Cardiac fibroblast (primary cell): ENCODE measurements at regions not wholly inside any gene's neighbourhood (a gene's known extent, or its start where the extent isn't known, plus 50 kb on each side); places are given as distances from the start of the nearest gene placed in this dataset.

Experiments
- DNase-seq, 2 donors: peaks; one replicate each; pipeline versions ENCODE4 v3.0.0 to v3.0.0-alpha.2; 2010; ENCODE audit warnings: low read depth in 2 of 2
- H3K4me3 ChIP-seq, 2 donors: replicated peaks in 1 of 2; 1 replicate in 1 of 2; 2 replicates in 1 of 2; pipeline ENCODE4 v1.5.1; 2011; ENCODE audit warnings: low read depth in 2 of 2, low read length in 2 of 2, mild to moderate bottlenecking in 2 of 2, moderate library complexity in 1 of 2
- CTCF ChIP-seq: IDR thresholded peaks from one replicate; pipeline ENCODE4 v1.5.1; 2011; ENCODE audit warnings: low read depth, mild to moderate bottlenecking, low read length, inconsistent platforms

DNA sequence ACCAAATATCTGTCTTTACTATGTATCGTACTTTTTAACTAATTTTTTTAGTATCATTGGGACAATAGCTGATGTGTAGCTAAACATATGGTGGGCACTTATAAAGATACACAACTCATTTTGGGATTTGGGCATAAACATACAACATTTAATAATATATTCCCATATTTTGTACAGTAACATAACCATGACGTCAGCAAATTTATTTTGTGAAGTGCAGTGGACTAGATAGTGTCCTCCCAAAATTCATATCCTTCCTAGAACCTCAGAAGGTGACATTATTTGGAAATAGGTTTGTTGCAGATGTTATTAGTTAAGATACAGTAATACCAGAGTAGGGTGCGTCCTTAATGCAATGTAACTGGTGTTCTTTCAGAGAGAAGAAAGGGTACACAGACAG, 356.7 kb downstream of the CDH7 start:
- no peak for TF ChIP-seq CTCF
- H3K4me3 ChIP-seq = no peak overlapping the region
- no peak for DNase-seq

- no peak overlapping the region for H3K4me3 ChIP-seq
- no peak for DNase-seq
- TF ChIP-seq CTCF = no peak
These were observed 354.2 kb downstream of the CDH7 start for GRCh38 chr18:66105016-66105415.

- no peak for DNase-seq
- TF ChIP-seq CTCF = no peak
- no peak overlapping the region for H3K4me3 ChIP-seq
These were observed 352.7 kb downstream of the CDH7 start for GRCh38 chr18:66103550-66103949.

GRCh38 chr18:66083078-66083477, 332.3 kb downstream of the CDH7 start:
- no peak for DNase-seq
- no peak for TF ChIP-seq CTCF
- no peak overlapping the region for H3K4me3 ChIP-seq

DNA sequence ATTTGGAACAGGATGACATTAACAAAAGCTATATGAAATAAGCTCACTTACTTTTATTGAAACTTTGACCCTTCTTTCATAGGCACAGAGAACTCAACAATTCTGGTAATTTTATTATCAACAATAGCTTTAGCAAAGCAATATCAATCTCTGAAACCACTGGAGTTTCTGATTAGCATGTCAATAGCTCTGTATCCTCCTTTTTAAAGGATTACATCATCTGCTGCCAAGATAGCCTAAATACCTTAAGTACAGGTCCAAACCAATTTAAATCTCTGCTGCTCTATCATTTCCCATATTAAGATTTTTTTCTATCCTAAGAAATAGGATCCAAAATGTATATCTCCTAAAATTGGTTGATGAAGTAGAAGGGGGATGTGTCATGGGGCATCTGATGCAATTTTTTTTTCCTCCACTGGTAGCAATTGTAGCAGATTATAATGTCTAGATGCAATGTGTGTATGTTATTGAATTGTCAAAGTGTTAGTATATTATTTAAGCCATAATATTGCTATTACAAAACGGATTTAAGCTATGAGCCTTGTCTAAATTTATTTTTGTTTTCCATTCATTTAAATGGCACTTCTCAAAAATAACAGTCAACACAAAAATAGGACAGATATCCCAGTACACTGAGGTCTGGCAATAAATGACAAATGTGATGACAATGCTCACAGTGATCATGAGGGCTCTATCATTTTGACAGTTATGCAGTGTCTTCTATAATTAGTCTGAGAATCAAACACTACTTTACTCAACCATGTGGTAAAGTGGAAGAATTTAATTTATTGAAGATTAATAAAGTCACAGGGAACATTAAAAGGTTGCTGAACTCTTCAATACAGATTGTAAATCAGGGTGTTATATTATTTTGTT, 328.4 kb downstream of the CDH7 start:
- TF ChIP-seq CTCF = no peak
- H3K4me3 ChIP-seq = no peak overlapping the region
- no peak for DNase-seq

DNA sequence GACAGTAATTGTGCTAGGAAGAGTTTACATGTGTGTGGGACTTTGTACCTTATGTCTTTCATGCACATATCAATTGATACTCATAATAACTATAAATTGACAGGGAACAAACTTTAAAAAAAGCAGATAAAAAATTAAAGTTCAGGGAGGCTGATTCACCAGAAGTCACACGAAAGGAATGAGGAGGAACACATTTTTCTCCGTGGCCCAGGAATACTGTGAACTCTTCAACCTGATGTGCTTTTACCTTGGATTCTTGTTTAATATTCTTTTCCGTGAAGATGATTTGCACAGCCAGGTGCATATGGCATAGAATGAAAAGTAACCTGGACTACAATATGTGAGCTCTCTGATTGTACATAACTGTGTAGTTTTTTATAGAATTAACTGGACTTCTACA, 326.3 kb downstream of the CDH7 start:
- no peak for TF ChIP-seq CTCF
- DNase-seq = no peak
- H3K4me3 ChIP-seq = no peak overlapping the region

DNA sequence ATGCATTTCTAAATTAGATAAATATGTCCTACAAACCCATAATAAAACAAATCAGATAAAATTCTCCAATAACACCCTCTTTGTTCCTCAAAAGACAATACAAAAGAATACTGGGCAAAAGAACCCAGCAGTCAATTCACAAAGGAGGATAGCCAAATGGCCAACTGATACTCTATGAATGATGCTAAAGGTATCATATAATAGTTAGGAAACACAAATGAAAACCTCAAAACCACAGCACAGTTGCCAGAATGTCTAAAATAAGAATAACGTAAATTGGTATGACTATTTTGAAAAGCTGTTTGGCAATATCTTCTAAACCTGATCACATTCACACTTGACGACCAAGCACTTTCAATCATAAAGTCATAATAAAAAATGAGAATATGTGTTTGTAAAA, 315.4 kb downstream of the CDH7 start:
- H3K4me3 ChIP-seq = no peak overlapping the region
- no peak for TF ChIP-seq CTCF
- DNase-seq = no peak
